ENCODE measurements at regions not wholly inside any gene's neighbourhood (a gene's known extent, or its start where the extent isn't known, plus 50 kb on each side); places are given as distances from the start of the nearest gene placed in this dataset.

- TF ChIP-seq CTCF (IDR thresholded peaks at IDR 0.05) (no peak), POLR2A (IDR thresholded peaks at IDR 0.05; ENCODE audit: low read depth) (no peak), EP300 (IDR thresholded peaks at IDR 0.05) (no peak), POLR2AphosphoS5 (IDR thresholded peaks at IDR 0.05) (no peak)
These were observed 204.6 kb upstream of the ANXA10 start for GRCh38 chr4:167887726-167888125.
